ENCODE measurements at regions not wholly inside any gene's neighbourhood (a gene's known extent, or its start where the extent isn't known, plus 50 kb on each side); places are given as distances from the start of the nearest gene placed in this dataset.
A peak's percentile ranks its signal among the peaks of the same experiment; 100 is the strongest.

GRCh38 chr2:122391726-122392125 lies 636.3 kb downstream of the TSN start:
- Histone ChIP-seq H3K27me3 (ENCODE audit: control insufficient read depth in 3 of 3, insufficient read depth in 3 of 3, low read depth in 1 of 3, low read length in 3 of 3) (peaks cover 0 to 2% (median 0%) of the 10 kb centered on the region in 3 experiments), H3K4me2 (ENCODE audit: insufficient read depth, low read length, poor library complexity, severe bottlenecking) (no peak overlapping the region), H3K27ac (replicated peaks; ENCODE audit: low read length) (no peak overlapping the region), H3K23ac (ENCODE audit: low read depth, low read length, poor library complexity) (no peak overlapping the region), H4K8ac (ENCODE audit: low read depth, low read length) (no peak overlapping the region), H3K14ac (ENCODE audit: low read length) (no peak overlapping the region), H3K4ac (ENCODE audit: low read length) (no peak overlapping the region), H2BK5ac (ENCODE audit: low read length) (no peak overlapping the region), H3K4me3 (ENCODE audit: low read length in 2 of 2) (no peak overlapping the region), H2AK5ac (ENCODE audit: low read depth, low read length) (no peak overlapping the region), H3K4me1 (ENCODE audit: control insufficient read depth in 2 of 2, insufficient read depth in 1 of 2, low read depth in 1 of 2, low read length in 2 of 2) (peaks cover 0 to 2% of the 10 kb centered on the region in 2 donors), H3K36me3 (replicated peaks in 1 of 2; ENCODE audit: control insufficient read depth in 2 of 2, insufficient read depth in 2 of 2, low read length in 2 of 2) (no peaks in the 10 kb centered on the region), H4K91ac (ENCODE audit: low read depth, low read length, poor library complexity) (no peak overlapping the region), H2AFZ (ENCODE audit: low read length) (no peak overlapping the region), H3K79me1 (ENCODE audit: low read depth, low read length) (no peaks in the 10 kb centered on the region), H3K9ac (ENCODE audit: low read depth, low read length, poor library complexity) (no peak overlapping the region), H3K9me3 (replicated peaks in 1 of 2; ENCODE audit: control insufficient read depth in 2 of 2, insufficient read depth in 1 of 2, low read depth in 1 of 2, low read length in 2 of 2) (peaks cover 0 to 2% of the 10 kb centered on the region in 2 donors), H2BK15ac (ENCODE audit: low read length) (no peak overlapping the region), H2BK12ac (ENCODE audit: low read length) (no peak overlapping the region), H3K18ac (ENCODE audit: low read length) (no peak overlapping the region), H2BK120ac (ENCODE audit: low read depth, low read length) (no peak overlapping the region)
- DNase-seq (ENCODE audit: low spot score): no peak
- WGBS, 2 donors (ENCODE audit: extremely low coverage in 2 of 2, insufficient read length in 2 of 2, insufficient replicate concordance in 1 of 2): no CpG with 5 or more reads among the region's 3 CpGs

- Histone ChIP-seq H2BK5ac (ENCODE audit: low read length) (no peak overlapping the region), H3K27me3 (ENCODE audit: control insufficient read depth in 3 of 3, insufficient read depth in 3 of 3, low read depth in 1 of 3, low read length in 3 of 3) (peaks cover 0 to 2% (median 0%) of the 10 kb centered on the region in 3 experiments), H3K36me3 (replicated peaks in 1 of 2; ENCODE audit: control insufficient read depth in 2 of 2, insufficient read depth in 2 of 2, low read length in 2 of 2) (no peaks in the 10 kb centered on the region), H3K4me2 (ENCODE audit: insufficient read depth, low read length, poor library complexity, severe bottlenecking) (no peak overlapping the region), H3K9ac (ENCODE audit: low read depth, low read length, poor library complexity) (peak overlapping the region; percentile 84), H2BK15ac (ENCODE audit: low read length) (no peak overlapping the region), H3K9me3 (replicated peaks in 1 of 2; ENCODE audit: control insufficient read depth in 2 of 2, insufficient read depth in 1 of 2, low read depth in 1 of 2, low read length in 2 of 2) (peaks cover 0 to 2% of the 10 kb centered on the region in 2 donors), H3K27ac (replicated peaks; ENCODE audit: low read length) (no peak overlapping the region), H2BK120ac (ENCODE audit: low read depth, low read length) (no peak overlapping the region), H3K4ac (ENCODE audit: low read length) (peak overlapping the region; percentile 69), H4K91ac (ENCODE audit: low read depth, low read length, poor library complexity) (no peak overlapping the region), H2BK12ac (ENCODE audit: low read length) (no peak overlapping the region), H3K4me1 (ENCODE audit: control insufficient read depth in 2 of 2, insufficient read depth in 1 of 2, low read depth in 1 of 2, low read length in 2 of 2) (peaks cover 0 to 2% of the 10 kb centered on the region in 2 donors), H3K23ac (ENCODE audit: low read depth, low read length, poor library complexity) (peak overlapping the region; percentile 67), H3K14ac (ENCODE audit: low read length) (peak overlapping the region; percentile 67), H4K8ac (ENCODE audit: low read depth, low read length) (no peak overlapping the region), H2AK5ac (ENCODE audit: low read depth, low read length) (no peak overlapping the region), H3K18ac (ENCODE audit: low read length) (no peak overlapping the region), H3K4me3 (ENCODE audit: low read length in 2 of 2) (peak overlapping the region in 1 of 2 donors; percentile 49), H2AFZ (ENCODE audit: low read length) (no peak overlapping the region), H3K79me1 (ENCODE audit: low read depth, low read length) (no peaks in the 10 kb centered on the region)
- no peak for DNase-seq (ENCODE audit: low spot score)
- WGBS, 2 donors (ENCODE audit: extremely low coverage in 2 of 2, insufficient read length in 2 of 2, insufficient replicate concordance in 1 of 2): no CpG with 5 or more reads among the region's 6 CpGs
Observed at GRCh38 chr2:122395687-122396086, 640.2 kb downstream of the TSN start.

- Histone ChIP-seq H4K91ac (ENCODE audit: low read depth, low read length, poor library complexity) (no peak overlapping the region), H3K27ac (replicated peaks; ENCODE audit: low read length) (no peak overlapping the region), H2BK5ac (ENCODE audit: low read length) (no peak overlapping the region), H2AFZ (ENCODE audit: low read length) (no peak overlapping the region), H3K18ac (ENCODE audit: low read length) (no peak overlapping the region), H3K27me3 (ENCODE audit: control insufficient read depth in 3 of 3, insufficient read depth in 3 of 3, low read depth in 1 of 3, low read length in 3 of 3) (no peaks in the 10 kb centered on the region), H3K4me3 (ENCODE audit: low read length in 2 of 2) (no peak overlapping the region), H3K14ac (ENCODE audit: low read length) (no peak overlapping the region), H3K4ac (ENCODE audit: low read length) (no peak overlapping the region), H3K9me3 (replicated peaks in 1 of 2; ENCODE audit: control insufficient read depth in 2 of 2, insufficient read depth in 1 of 2, low read depth in 1 of 2, low read length in 2 of 2) (peaks cover 0 to 2% of the 10 kb centered on the region in 2 donors), H3K4me1 (ENCODE audit: control insufficient read depth in 2 of 2, insufficient read depth in 1 of 2, low read depth in 1 of 2, low read length in 2 of 2) (no peaks in the 10 kb centered on the region), H2BK120ac (ENCODE audit: low read depth, low read length) (no peak overlapping the region), H2AK5ac (ENCODE audit: low read depth, low read length) (no peak overlapping the region), H3K36me3 (replicated peaks in 1 of 2; ENCODE audit: control insufficient read depth in 2 of 2, insufficient read depth in 2 of 2, low read length in 2 of 2) (no peaks in the 10 kb centered on the region), H4K8ac (ENCODE audit: low read depth, low read length) (no peak overlapping the region), H2BK12ac (ENCODE audit: low read length) (no peak overlapping the region), H3K9ac (ENCODE audit: low read depth, low read length, poor library complexity) (no peak overlapping the region), H3K23ac (ENCODE audit: low read depth, low read length, poor library complexity) (no peak overlapping the region), H3K4me2 (ENCODE audit: insufficient read depth, low read length, poor library complexity, severe bottlenecking) (no peak overlapping the region), H2BK15ac (ENCODE audit: low read length) (no peak overlapping the region), H3K79me1 (ENCODE audit: low read depth, low read length) (no peaks in the 10 kb centered on the region)
- no peak for DNase-seq (ENCODE audit: low spot score)
- no CpG with 5 or more reads among the region's 5 CpGs for WGBS, 2 donors (ENCODE audit: extremely low coverage in 2 of 2, insufficient read length in 2 of 2, insufficient replicate concordance in 1 of 2)
Observed at GRCh38 chr2:122411231-122411630, 655.8 kb downstream of the TSN start.

GRCh38 chr2:122412360-122412759 lies 656.9 kb downstream of the TSN start:
- H2AFZ ChIP-seq (ENCODE audit: low read length): no peak overlapping the region
- H4K91ac ChIP-seq (ENCODE audit: low read depth, low read length, poor library complexity): no peak overlapping the region
- H3K79me1 ChIP-seq (ENCODE audit: low read depth, low read length): no peaks in the 10 kb centered on the region
- no peaks in the 10 kb centered on the region for H3K4me1 ChIP-seq (ENCODE audit: control insufficient read depth in 2 of 2, insufficient read depth in 1 of 2, low read depth in 1 of 2, low read length in 2 of 2)
- no peak overlapping the region for H3K4ac ChIP-seq (ENCODE audit: low read length)
- H3K18ac ChIP-seq (ENCODE audit: low read length): no peak overlapping the region
- H3K27ac ChIP-seq (replicated peaks; ENCODE audit: low read length): no peak overlapping the region
- no peak overlapping the region for H3K4me3 ChIP-seq (ENCODE audit: low read length in 2 of 2)
- H4K8ac ChIP-seq (ENCODE audit: low read depth, low read length): no peak overlapping the region
- H3K36me3 ChIP-seq (replicated peaks in 1 of 2; ENCODE audit: control insufficient read depth in 2 of 2, insufficient read depth in 2 of 2, low read length in 2 of 2): no peaks in the 10 kb centered on the region
- DNase-seq (ENCODE audit: low spot score): no peak
- no peak overlapping the region for H2AK5ac ChIP-seq (ENCODE audit: low read depth, low read length)
- H3K9me3 ChIP-seq (replicated peaks in 1 of 2; ENCODE audit: control insufficient read depth in 2 of 2, insufficient read depth in 1 of 2, low read depth in 1 of 2, low read length in 2 of 2): peaks cover 0 to 2% of the 10 kb centered on the region in 2 donors
- H3K27me3 ChIP-seq (ENCODE audit: control insufficient read depth in 3 of 3, insufficient read depth in 3 of 3, low read depth in 1 of 3, low read length in 3 of 3): no peaks in the 10 kb centered on the region
- no peak overlapping the region for H3K23ac ChIP-seq (ENCODE audit: low read depth, low read length, poor library complexity)
- no peak overlapping the region for H3K9ac ChIP-seq (ENCODE audit: low read depth, low read length, poor library complexity)
- no peak overlapping the region for H2BK12ac ChIP-seq (ENCODE audit: low read length)
- H2BK120ac ChIP-seq (ENCODE audit: low read depth, low read length): no peak overlapping the region
- no peak overlapping the region for H3K4me2 ChIP-seq (ENCODE audit: insufficient read depth, low read length, poor library complexity, severe bottlenecking)
- H3K14ac ChIP-seq (ENCODE audit: low read length): no peak overlapping the region
- no peak overlapping the region for H2BK15ac ChIP-seq (ENCODE audit: low read length)
- no CpG with 5 or more reads among the region's 6 CpGs for WGBS, 2 donors (ENCODE audit: extremely low coverage in 2 of 2, insufficient read length in 2 of 2, insufficient replicate concordance in 1 of 2)
- no peak overlapping the region for H2BK5ac ChIP-seq (ENCODE audit: low read length)

Data from neuronal stem cell (in vitro differentiated cells).